GM12864 (cell line): ENCODE measurements at regions not wholly inside any gene's neighbourhood (a gene's known extent, or its start where the extent isn't known, plus 50 kb on each side); places are given as distances from the start of the nearest gene placed in this dataset.

ENCODE experiments used
- DNase-seq: peaks from one replicate; pipeline ENCODE4 v3.0.0-alpha.2; 2011; ENCODE audit warnings: low read depth
- H3K4me3 ChIP-seq: 2 replicates; pipeline ENCODE4 v1.5.1; 2011; ENCODE audit warnings: mild to moderate bottlenecking, low read depth, low read length, control low read depth
- TF ChIP-seq, protein P1 (sequence below): IDR thresholded peaks from 2 replicates; pipeline ENCODE4 v1.5.1; 2011; ENCODE audit warnings: low read depth, mild to moderate bottlenecking, moderate library complexity, low read length, control low read depth, inconsistent platforms; ENCODE audit errors: missing control alignments

DNA sequence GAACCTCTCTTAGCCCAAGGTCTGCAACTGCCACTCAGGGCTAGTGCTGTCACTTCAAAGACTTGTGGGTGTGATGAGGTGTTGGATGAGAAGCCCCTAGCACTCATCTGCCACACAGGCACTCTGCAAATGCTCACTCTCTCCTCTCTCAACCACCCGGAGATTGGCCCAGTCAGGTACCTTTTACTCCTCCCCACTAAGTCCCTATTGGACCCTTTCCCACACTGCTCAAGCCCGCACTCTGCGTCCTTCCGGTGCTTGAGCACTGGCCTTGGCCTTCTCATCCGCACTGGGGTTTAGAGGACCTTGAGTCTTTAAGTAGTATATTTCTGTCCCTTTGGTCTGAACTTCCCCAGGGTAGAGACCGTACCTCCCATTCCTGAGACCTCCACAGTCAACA lies 308.0 kb downstream of the NXPE2 start:
- no peak overlapping the region for H3K4me3 ChIP-seq
- no peak for DNase-seq
- TF ChIP-seq, protein P1, sequence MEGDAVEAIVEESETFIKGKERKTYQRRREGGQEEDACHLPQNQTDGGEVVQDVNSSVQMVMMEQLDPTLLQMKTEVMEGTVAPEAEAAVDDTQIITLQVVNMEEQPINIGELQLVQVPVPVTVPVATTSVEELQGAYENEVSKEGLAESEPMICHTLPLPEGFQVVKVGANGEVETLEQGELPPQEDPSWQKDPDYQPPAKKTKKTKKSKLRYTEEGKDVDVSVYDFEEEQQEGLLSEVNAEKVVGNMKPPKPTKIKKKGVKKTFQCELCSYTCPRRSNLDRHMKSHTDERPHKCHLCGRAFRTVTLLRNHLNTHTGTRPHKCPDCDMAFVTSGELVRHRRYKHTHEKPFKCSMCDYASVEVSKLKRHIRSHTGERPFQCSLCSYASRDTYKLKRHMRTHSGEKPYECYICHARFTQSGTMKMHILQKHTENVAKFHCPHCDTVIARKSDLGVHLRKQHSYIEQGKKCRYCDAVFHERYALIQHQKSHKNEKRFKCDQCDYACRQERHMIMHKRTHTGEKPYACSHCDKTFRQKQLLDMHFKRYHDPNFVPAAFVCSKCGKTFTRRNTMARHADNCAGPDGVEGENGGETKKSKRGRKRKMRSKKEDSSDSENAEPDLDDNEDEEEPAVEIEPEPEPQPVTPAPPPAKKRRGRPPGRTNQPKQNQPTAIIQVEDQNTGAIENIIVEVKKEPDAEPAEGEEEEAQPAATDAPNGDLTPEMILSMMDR, result no peak

DNA sequence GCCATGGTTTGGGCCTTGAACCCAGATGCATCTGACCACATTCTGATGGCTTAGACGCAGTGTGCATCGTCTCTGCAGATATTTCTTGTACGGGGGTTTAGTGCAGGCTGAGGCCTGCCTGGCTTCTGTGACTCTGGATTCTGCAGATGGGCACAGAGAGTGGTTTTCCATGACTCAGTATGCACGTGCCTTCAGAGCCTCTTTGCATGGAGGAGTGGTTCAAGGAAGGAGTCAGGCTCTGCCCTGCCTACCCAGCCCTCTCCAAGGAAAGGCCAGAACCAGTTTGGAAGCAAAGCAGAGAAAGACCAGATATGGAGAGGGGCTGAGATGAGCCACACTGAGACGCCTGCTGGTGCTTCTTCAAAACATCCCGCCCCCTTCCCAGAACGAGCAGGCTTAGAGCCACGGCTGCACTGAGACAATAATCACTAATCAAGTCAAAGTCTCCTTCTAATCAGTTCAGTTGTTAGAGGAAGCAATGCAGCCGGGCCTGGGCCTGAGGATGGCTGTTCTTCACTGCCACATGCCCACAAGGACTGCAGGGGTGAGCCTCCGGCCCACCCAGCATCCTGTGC lies 308.9 kb downstream of the NXPE2 start:
- TF ChIP-seq, protein P1, result no peak
- no peak for DNase-seq
- H3K4me3 ChIP-seq, result no peak overlapping the region

DNA sequence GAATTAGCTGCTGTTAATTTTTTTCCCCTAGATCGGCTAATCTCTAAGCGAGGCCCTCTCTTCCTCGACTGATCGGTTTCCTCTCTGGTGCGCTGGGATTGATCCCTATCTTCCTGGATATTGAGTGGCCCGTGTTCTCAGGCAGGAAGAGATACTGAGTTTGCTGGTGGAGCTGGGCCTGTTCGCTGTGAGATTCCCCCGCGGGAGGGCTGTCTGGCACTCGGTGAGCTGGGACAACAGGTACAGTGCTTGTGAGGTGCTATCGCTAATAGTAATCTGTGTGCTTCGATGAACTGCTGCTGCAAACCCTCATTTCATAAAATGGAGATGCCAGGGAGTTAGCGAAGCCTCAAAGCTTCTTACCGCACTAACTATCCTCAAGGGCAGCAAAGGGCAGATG lies 310.3 kb downstream of the NXPE2 start:
- no peak overlapping the region for H3K4me3 ChIP-seq
- TF ChIP-seq, protein P1, result no peak
- no peak for DNase-seq

DNA sequence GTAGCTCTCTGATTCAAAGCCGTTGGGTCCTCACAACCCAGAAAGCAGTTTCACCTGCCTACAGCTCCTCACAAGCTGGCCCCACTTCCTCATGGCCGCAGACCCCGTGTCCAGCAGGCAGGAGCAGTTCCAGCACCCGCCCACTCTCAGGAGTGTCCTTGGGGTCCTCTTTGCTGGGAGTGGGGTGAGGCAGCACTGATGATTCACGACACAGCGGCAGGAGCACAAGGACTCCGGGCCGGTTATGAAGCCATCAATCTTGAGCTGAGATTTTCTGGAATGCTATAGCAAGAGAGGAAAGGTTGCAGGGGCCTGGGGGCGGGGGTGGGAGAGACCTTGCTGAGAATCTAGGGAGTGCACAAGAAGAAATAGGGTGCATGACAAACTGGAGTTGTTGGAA lies 311.2 kb downstream of the NXPE2 start:
- TF ChIP-seq, protein P1, result no peak
- no peak overlapping the region for H3K4me3 ChIP-seq
- DNase-seq, result no peak

DNA sequence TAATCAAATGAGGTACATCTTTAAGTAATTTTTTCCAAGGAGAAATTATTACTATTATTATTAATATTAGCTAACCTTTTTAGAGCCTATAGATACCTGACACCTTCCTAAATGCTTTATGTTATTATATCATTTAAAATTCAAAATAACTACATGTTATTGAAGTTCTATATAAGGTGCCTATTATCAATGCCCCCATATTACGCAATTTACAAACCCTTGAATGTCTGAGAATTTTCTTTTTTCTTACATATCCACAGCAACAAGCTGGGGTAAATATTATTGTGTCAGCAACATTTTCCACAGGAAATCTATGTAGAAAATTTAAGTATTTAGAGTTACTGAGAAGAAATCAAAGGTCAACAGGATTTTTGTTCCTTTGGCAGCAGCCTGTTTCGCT lies 327.3 kb downstream of the NXPE2 start:
- H3K4me3 ChIP-seq, result no peak overlapping the region
- TF ChIP-seq, protein P1, result no peak
- DNase-seq, result no peak

DNA sequence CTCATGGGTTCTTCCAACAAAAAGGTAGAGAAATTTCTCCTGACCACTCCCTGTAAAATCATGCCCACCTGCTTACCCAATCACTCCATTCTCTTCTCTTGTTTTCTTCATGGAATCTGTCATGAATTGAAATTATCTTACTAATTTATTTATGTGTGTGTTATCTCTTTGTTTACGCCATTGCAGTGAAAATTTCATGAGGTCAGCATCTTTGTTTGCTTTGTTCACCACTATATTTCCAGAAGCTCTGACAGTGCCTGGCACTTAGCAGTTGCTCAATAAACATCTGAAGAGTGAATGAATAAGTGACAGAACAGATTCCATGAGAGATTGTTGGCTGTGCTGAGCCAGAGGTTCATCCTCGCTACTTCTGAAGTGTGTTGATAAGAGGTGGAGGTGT lies 329.5 kb downstream of the NXPE2 start:
- H3K4me3 ChIP-seq, result no peak overlapping the region
- TF ChIP-seq, protein P1, result no peak

DNA sequence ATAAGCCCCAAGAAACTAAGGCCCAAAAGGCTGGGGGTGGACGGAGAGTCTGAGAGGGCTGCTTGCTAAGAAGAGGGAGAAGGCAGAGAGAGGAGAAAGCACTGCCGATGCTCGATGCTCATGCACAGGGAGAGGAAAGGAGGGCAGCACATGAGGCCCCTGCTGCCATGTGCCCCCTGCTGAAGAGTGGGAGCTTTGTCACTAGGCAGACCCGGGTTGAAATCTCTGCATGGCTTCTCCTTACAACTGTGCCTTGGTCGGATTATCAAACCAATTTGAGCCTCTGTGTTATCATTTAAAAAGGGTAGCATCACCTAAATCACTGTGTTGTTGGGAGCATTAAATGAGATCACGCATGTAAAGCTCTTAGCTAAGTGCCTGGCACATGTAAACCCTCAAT lies 330.5 kb downstream of the NXPE2 start:
- no peak for DNase-seq
- no peak overlapping the region for H3K4me3 ChIP-seq
- TF ChIP-seq, protein P1, result no peak

More for the DNA sequence above, 329.5 kb downstream of the NXPE2 start:
- DNase-seq, result no peak
